GM23248 (cell line): ENCODE measurements at regions not wholly inside any gene's neighbourhood (a gene's known extent, or its start where the extent isn't known, plus 50 kb on each side); places are given as distances from the start of the nearest gene placed in this dataset.
A peak's percentile ranks its signal among the peaks of the same experiment; 100 is the strongest.

Experiments
- DNase-seq: peaks from one replicate; pipeline ENCODE4 v3.0.0-alpha.2; 2015
- H2AFZ ChIP-seq: fragments of 200-600 bp; sonication (generic); 2 replicates; pipeline ENCODE4 v1.6.1; 2016; ENCODE audit warnings: antibody characterized with exemption
- H3F3A ChIP-seq: fragments of 200-600 bp; sonication (generic); 2 replicates; pipeline ENCODE4 v1.6.1; 2016; ENCODE audit warnings: mild to moderate bottlenecking, antibody characterized with exemption, mixed run types; ENCODE audit not compliant: insufficient read depth
- H3K27ac ChIP-seq: fragments of 200-600 bp; sonication (generic); 2 replicates; pipeline ENCODE4 v1.5.1; 2016; ENCODE audit warnings: mild to moderate bottlenecking
- H3K27me3 ChIP-seq: fragments of 200-600 bp; sonication (generic); replicated peaks from 2 replicates; pipeline ENCODE4 v1.6.1; 2016; ENCODE audit warnings: mild to moderate bottlenecking; ENCODE audit not compliant: insufficient read depth
- H3K36me3 ChIP-seq: fragments of 200-600 bp; sonication (generic); 2 replicates; pipeline ENCODE4 v1.6.1; 2016; ENCODE audit warnings: low read depth, mild to moderate bottlenecking
- H3K4me1 ChIP-seq: fragments of 200-600 bp; sonication (generic); 2 replicates; pipeline ENCODE4 v1.6.1; 2016; ENCODE audit warnings: mild to moderate bottlenecking; ENCODE audit not compliant: insufficient read depth
- H3K4me2 ChIP-seq: fragments of 200-600 bp; sonication (generic); one replicate; pipeline ENCODE4 v1.6.1; 2016; ENCODE audit warnings: mild to moderate bottlenecking; ENCODE audit not compliant: unreplicated experiment
- H3K4me3 ChIP-seq: fragments of 200-600 bp; sonication (generic); 2 replicates; pipeline ENCODE4 v1.5.1; 2016; ENCODE audit warnings: mild to moderate bottlenecking
- H3K79me2 ChIP-seq: fragments of 200-600 bp; sonication (generic); 2 replicates; pipeline ENCODE4 v1.6.1; 2016; ENCODE audit warnings: mild to moderate bottlenecking; ENCODE audit not compliant: insufficient read depth
- H3K9ac ChIP-seq: fragments of 200-600 bp; sonication (generic); 2 replicates; pipeline ENCODE4 v1.6.1; 2016; ENCODE audit warnings: mild to moderate bottlenecking
- H3K9me2 ChIP-seq: fragments of 200-600 bp; sonication (generic); 2 replicates; pipeline ENCODE4 v1.6.1; 2016; ENCODE audit warnings: mixed run types, mild to moderate bottlenecking, moderate library complexity; ENCODE audit not compliant: insufficient read depth
- H3K9me3 ChIP-seq: fragments of 200-600 bp; sonication (generic); one replicate; pipeline ENCODE4 v1.6.1; 2017; ENCODE audit warnings: low read depth
- H4K20me1 ChIP-seq: fragments of 200-600 bp; sonication (generic); 2 replicates; pipeline ENCODE4 v1.6.0; 2016; ENCODE audit not compliant: insufficient read depth
- EZH2 ChIP-seq: fragments of 200-600 bp; sonication (generic); IDR thresholded peaks from 2 replicates; pipeline ENCODE4 v1.6.1; 2018; ENCODE audit warnings: antibody characterized with exemption, mild to moderate bottlenecking; ENCODE audit not compliant: insufficient read depth, poor library complexity, severe bottlenecking
- EZH2phosphoT487 ChIP-seq: fragments of 200-600 bp; sonication (generic); IDR thresholded peaks from 2 replicates; pipeline ENCODE4 v1.6.1; 2018; ENCODE audit warnings: antibody characterized with exemption, moderate library complexity, mild to moderate bottlenecking, low read depth; ENCODE audit not compliant: insufficient read depth
- WGBS, 2 experiments: methylation state at CpG; one replicate each; pipeline ENCODE4 v1.1.6; 2015 to 2017; ENCODE audit warnings: low lambda C conversion rate in 2 of 2, low coverage in 1 of 2; ENCODE audit errors: missing lambda C conversion rate in 2 of 2; 5-methylcytosine and 5-hydroxymethylcytosine counted together
- in situ Hi-C: fragments of 300-500 bp; cut with MboI; formaldehyde crosslinking; loops from 2 replicates; pipeline ENCODE4 v1.15.0; 2020

DNA sequence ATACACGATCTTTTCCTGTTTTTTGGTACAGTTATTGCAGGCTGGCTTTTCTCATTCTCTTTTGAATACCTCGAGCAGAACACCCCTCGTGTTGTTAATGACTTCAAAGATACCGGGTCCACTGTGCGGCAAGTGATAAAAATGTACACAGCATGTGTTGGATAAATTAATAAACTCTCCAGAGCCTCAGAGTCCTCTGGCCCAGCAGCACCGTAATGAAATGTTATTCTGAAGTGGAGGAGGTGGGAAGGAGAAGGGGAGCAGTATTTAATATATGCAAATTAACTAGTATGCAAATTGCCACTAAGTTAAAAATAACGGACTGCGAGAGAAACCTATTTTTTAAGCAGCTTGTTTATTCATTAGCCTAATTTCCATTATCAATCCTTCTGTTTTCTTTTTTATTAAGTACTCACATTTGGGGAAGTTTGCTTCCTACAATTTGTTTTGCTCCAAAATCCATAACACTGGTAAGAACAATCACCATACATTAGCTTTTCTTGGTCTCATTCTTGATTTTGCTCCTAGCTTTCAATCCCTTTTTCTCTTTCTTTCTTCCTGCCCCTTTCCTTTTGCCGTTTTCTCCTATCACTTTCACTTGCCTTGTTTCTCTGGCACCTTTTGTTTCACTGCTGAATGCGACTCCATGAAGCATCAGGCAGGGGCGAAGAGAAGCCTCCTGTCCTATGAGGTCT lies 462.3 kb upstream of the PPP2R3A start:
- no peaks in the 10 kb centered on the region for H3F3A ChIP-seq
- H3K27me3 ChIP-seq, result peaks cover 18% of the 10 kb centered on the region
- H3K79me2 ChIP-seq, result no peaks in the 10 kb centered on the region
- TF ChIP-seq EZH2phosphoT487 (no peak), EZH2 (no peak)
- H3K27ac ChIP-seq, result no peak overlapping the region
- H3K36me3 ChIP-seq, result no peaks in the 10 kb centered on the region
- no peaks in the 10 kb centered on the region for H3K4me1 ChIP-seq
- no peaks in the 10 kb centered on the region for H3K9me3 ChIP-seq
- H2AFZ ChIP-seq, result 0 out of 2 replicates have a peak overlapping the region, but pooled peaks have one; percentile 27
- H3K4me2 ChIP-seq, result no peak overlapping the region
- 47 to 49% methylated on average over 11 of the region's 11 CpGs for WGBS, 2 experiments
- H3K9me2 ChIP-seq, result no peaks in the 10 kb centered on the region
- no peak overlapping the region for H3K9ac ChIP-seq
- no peak overlapping the region for H3K4me3 ChIP-seq
- no peaks in the 10 kb centered on the region for H4K20me1 ChIP-seq
- in situ Hi-C loops, result loop anchor here (25.0 kb wide), 2 partner anchors 534 to 891 kb away; no protein-coding TSS in a partner anchor
- DNase-seq, result no peak

DNA sequence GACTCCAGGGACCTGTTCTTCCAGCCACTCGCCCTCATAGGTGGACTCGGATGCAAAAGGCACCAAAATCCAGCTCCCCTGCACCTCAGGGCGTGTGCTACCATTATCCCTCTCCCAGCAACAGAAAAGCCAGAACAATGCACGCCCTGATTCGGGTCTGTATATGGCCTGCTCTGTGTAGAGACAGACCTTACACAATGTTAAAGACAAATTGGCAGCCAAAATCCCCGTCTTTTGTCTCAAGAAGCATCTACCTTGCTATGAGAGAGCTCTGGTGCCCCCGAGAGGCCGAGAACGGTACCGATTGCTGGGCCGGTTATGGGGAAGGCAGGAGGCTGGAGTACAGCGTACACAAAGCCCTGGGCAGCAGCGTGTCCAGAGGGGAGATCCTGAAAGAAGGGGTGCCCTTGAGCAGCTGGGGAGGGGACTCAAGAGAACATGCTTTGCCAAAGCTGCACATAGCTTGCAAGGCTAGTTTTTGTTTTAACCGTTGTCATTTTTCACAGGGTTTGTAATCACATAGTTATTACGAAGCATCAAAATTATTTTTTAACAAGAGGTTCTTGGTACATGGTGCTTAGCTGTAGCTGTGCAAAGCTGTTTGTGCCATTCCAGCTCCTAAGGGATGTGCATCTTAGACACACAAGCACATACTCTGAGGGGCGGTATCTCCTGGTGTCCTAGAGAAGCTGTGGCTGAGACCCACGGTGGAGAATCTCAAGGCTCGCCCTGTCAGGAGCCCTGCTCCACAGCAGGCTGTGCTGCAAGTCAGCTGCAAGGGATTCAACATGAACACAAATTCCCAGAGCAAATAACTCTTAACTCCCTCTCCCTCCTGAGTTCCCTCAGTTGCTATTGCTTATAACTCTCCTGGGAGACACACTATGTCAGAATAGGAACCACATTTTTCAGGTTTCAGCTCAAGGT lies 461.5 kb upstream of the PPP2R3A start:
- in situ Hi-C loops, result loop anchor here (25.0 kb wide), 2 partner anchors 533 to 892 kb away; no protein-coding TSS in a partner anchor
- 0 out of 2 replicates have a peak overlapping the region, but pooled peaks have one; percentile 27 for H2AFZ ChIP-seq
- WGBS, 2 experiments, result 22 to 24% methylated on average over 18 of the region's 18 CpGs

DNA sequence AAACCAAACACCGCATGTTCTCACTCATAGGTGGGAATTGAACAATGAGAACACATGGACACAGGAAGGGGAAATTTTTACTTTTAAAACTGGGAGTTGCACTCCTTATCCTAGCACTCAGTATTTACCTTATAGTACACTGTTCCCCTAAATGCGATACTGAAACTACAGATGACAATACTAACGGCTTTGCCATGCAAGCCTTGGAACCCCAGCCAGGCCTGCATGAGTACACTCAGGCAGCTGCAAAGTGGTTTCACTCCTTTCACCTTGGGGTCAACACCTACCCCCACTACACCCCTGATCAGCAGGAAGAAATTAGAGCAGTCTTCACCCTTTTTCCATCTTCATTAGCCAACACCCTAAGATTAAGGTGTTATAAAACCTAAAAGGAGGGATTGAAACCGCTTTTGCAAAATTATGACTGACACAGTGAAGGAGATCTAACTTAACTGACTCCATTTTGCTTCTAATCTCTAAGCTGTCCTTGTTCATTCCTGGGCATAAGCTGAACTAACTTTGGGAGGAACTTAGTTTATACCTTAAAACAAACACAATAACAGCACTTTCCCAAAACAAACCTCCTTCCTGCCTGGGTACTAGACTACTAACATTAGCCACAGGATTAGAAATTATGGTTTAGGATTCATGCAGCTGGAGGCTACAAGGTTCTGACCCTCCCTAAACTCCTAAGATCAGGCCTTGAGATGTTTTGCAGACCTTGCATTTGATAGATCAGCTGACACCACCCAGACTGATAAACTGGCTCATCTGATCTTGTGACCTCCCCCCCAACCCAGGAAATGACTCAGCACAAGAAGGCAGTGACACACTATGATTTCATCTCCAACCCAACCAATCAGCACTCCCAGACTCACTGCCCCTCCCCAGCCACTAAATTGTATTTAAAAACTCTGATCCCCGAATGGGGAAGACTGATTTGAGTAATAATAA lies 452.1 kb upstream of the PPP2R3A start:
- WGBS, 2 experiments, result 64 to 68% methylated on average over 5 of the region's 5 CpGs
- no peaks in the 10 kb centered on the region for H3F3A ChIP-seq
- no peaks in the 10 kb centered on the region for H3K4me1 ChIP-seq
- no peak overlapping the region for H3K27ac ChIP-seq
- H3K36me3 ChIP-seq, result no peaks in the 10 kb centered on the region
- no peak overlapping the region for H3K9ac ChIP-seq
- H4K20me1 ChIP-seq, result no peaks in the 10 kb centered on the region
- H3K4me3 ChIP-seq, result no peak overlapping the region
- H3K9me3 ChIP-seq, result no peaks in the 10 kb centered on the region
- DNase-seq, result peak; percentile 42
- no peak overlapping the region for H3K4me2 ChIP-seq
- H3K79me2 ChIP-seq, result no peaks in the 10 kb centered on the region
- in situ Hi-C loops, result loop anchor here (10.0 to 25.0 kb wide), 3 partner anchors 524 to 901 kb away; partner anchors contain the start of gene EPHB1
- TF ChIP-seq EZH2phosphoT487 (no peak), EZH2 (no peak)
- 0 out of 2 replicates have a peak overlapping the region, but pooled peaks have one; percentile 3 for H2AFZ ChIP-seq
- no peaks in the 10 kb centered on the region for H3K9me2 ChIP-seq
- H3K27me3 ChIP-seq, result no peaks in the 10 kb centered on the region; the same call in 1 of the 2 replicates

More for the DNA sequence above, 461.5 kb upstream of the PPP2R3A start:
- H3K9ac ChIP-seq, result no peak overlapping the region
- no peaks in the 10 kb centered on the region for H3K79me2 ChIP-seq
- no peaks in the 10 kb centered on the region for H3F3A ChIP-seq
- no peaks in the 10 kb centered on the region for H3K36me3 ChIP-seq
- H3K4me1 ChIP-seq, result no peaks in the 10 kb centered on the region
- no peak overlapping the region for H3K27ac ChIP-seq
- peaks cover 18% of the 10 kb centered on the region for H3K27me3 ChIP-seq
- no peaks in the 10 kb centered on the region for H4K20me1 ChIP-seq
- no peaks in the 10 kb centered on the region for H3K9me3 ChIP-seq
- H3K4me3 ChIP-seq, result no peak overlapping the region
- peak; percentile 79 for DNase-seq
- TF ChIP-seq EZH2phosphoT487 (no peak), EZH2 (no peak)
- no peak overlapping the region for H3K4me2 ChIP-seq
- no peaks in the 10 kb centered on the region for H3K9me2 ChIP-seq
